GM12878 (cell line): ENCODE measurements at regions not wholly inside any gene's neighbourhood (a gene's known extent, or its start where the extent isn't known, plus 50 kb on each side); places are given as distances from the start of the nearest gene placed in this dataset.

Experiments
- ATAC-seq: fragments of 200-7000 bp; cut with Tn5 transposase; 3 replicates; pipeline ENCODE4 v1.9.1; 2020; ENCODE audit warnings: mild to moderate bottlenecking, moderate library complexity
- BruUV-seq: library from RNA; stranded (reverse); fragments of 400-500 nt; replicated peaks from 2 replicates; lab custom pipeline; 2021; lab: Mats Ljungman, UMichigan
- CTCF ChIA-PET: fragments of 300-600 bp; sonication (Branson Sonifier 250); formaldehyde crosslinking; extraction: SDS; loops from one replicate; lab custom pipeline; 2021; ENCODE audit warnings: inconsistent platforms; lab: Yijun Ruan, JAX
- POLR2A ChIA-PET: fragments of 350-600 bp; formaldehyde crosslinking; extraction: SDS; loops from one replicate; lab custom pipeline; 2021; ENCODE audit warnings: inconsistent platforms; lab: Charles Lee
- RAD21 ChIA-PET: fragments of 300-600 bp; sonication (Branson Sonifier 250); formaldehyde crosslinking; loops from one replicate; lab custom pipeline; 2023; ENCODE audit warnings: antibody characterized with exemption; ENCODE audit not compliant: unreplicated experiment; lab: Charles Lee
- SMC1A ChIA-PET: fragments of 300-600 bp; sonication (Branson Sonifier 250); formaldehyde crosslinking; loops from one replicate; lab custom pipeline; 2023; ENCODE audit not compliant: unreplicated experiment, uncharacterized antibody; lab: Charles Lee
- DNase-seq: peaks from one replicate; pipeline ENCODE4 v3.0.0-alpha.2; 2011; ENCODE audit warnings: low read depth, low spot score
- FAIRE-seq: peaks from 3 replicates; lab custom pipeline; 2011; peaks lifted over from hg19 to GRCh38; lab: Jason Lieb, UNC
- H2AFZ ChIP-seq: 2 replicates; pipeline ENCODE4 v1.6.0; 2011; ENCODE audit warnings: low read depth, low read length, control low read depth; ENCODE audit not compliant: control insufficient read depth
- H3K27ac ChIP-seq: 2 replicates; pipeline ENCODE4 v1.5.1; 2011; ENCODE audit warnings: control low read depth; ENCODE audit not compliant: control insufficient read depth, insufficient read depth
- H3K27me3 ChIP-seq, 2 experiments: replicated peaks in 1 of 2; 2 replicates each; pipeline versions ENCODE4 v1.6.0 to v1.6.1; 2011; ENCODE audit warnings: low read length in 1 of 2; ENCODE audit not compliant: control insufficient read depth in 2 of 2, insufficient read depth in 2 of 2
- H3K36me3 ChIP-seq, 2 experiments: 2 replicates each; pipeline ENCODE4 v1.5.1; 2011; ENCODE audit warnings: low read length in 1 of 2; ENCODE audit not compliant: control insufficient read depth in 2 of 2, insufficient read depth in 2 of 2
- H3K4me1 ChIP-seq: 2 replicates; pipeline ENCODE4 v1.6.1; 2011; ENCODE audit warnings: mild to moderate bottlenecking, low read length, moderate library complexity, mixed read lengths; ENCODE audit not compliant: control insufficient read depth, insufficient read depth
- H3K4me2 ChIP-seq: 2 replicates; pipeline ENCODE4 v1.6.0; 2011; ENCODE audit warnings: control low read depth; ENCODE audit not compliant: control insufficient read depth, insufficient read depth
- H3K4me3 ChIP-seq: fragments of 200-600 bp; sonication (generic); 2 replicates; pipeline ENCODE4 v1.5.1; 2016
- H3K79me2 ChIP-seq: 2 replicates; pipeline ENCODE4 v1.6.0; 2011; ENCODE audit warnings: low read length; ENCODE audit not compliant: control insufficient read depth, insufficient read depth
- H3K9ac ChIP-seq: 2 replicates; pipeline ENCODE4 v1.8.0; 2011; ENCODE audit warnings: low read length, control low read depth, mixed read lengths; ENCODE audit not compliant: control insufficient read depth, insufficient read depth
- H3K9me3 ChIP-seq: replicated peaks from 3 replicates; pipeline ENCODE4 v1.5.1; 2011; ENCODE audit warnings: mild to moderate bottlenecking, low read length; ENCODE audit not compliant: control insufficient read depth, insufficient read depth
- H4K20me1 ChIP-seq: 2 replicates; pipeline ENCODE4 v1.6.0; 2011; ENCODE audit not compliant: control insufficient read depth, insufficient read depth
- CBX5 ChIP-seq: sonication (generic); IDR thresholded peaks from 2 replicates; pipeline ENCODE4 v1.6.1; 2016; ENCODE audit warnings: low read depth, moderate library complexity, mild to moderate bottlenecking, inconsistent platforms
- CHD2 ChIP-seq: IDR thresholded peaks from 2 replicates; pipeline ENCODE4 v1.6.1; 2011; ENCODE audit warnings: low read depth, low read length, improper control_type of control experiment, borderline replicate concordance
- CUX1 ChIP-seq: IDR thresholded peaks from 2 replicates; pipeline ENCODE4 v1.6.1; 2012; ENCODE audit warnings: improper control_type of control experiment, low read depth, low read length; ENCODE audit not compliant: insufficient replicate concordance
- E4F1 ChIP-seq: fragments of 450-650 bp; IDR thresholded peaks from 2 replicates; pipeline ENCODE4 v1.6.1; 2018; ENCODE audit warnings: borderline replicate concordance, mild to moderate bottlenecking; ENCODE audit not compliant: partially characterized antibody
- KDM1A ChIP-seq: fragments of 200-600 bp; sonication (generic); IDR thresholded peaks from 2 replicates; pipeline ENCODE4 v1.6.1; 2016; ENCODE audit warnings: borderline replicate concordance
- MEF2A ChIP-seq: IDR thresholded peaks from 2 replicates; pipeline ENCODE4 v1.6.1; 2011; ENCODE audit warnings: low read depth, mild to moderate bottlenecking, low read length, moderate library complexity; ENCODE audit not compliant: insufficient read depth
- PBX3 ChIP-seq: IDR thresholded peaks from 2 replicates; pipeline ENCODE4 v1.6.1; 2011; ENCODE audit warnings: mild to moderate bottlenecking, low read depth, low read length, moderate library complexity; ENCODE audit not compliant: insufficient replicate concordance
- RB1 ChIP-seq: fragments of 450-650 bp; formaldehyde crosslinking; IDR thresholded peaks from 2 replicates; pipeline ENCODE4 v1.6.1; 2017; ENCODE audit warnings: mild to moderate bottlenecking, borderline replicate concordance
- RBBP5 ChIP-seq: fragments of 200-600 bp; sonication (generic); conservative IDR thresholded peaks from 2 replicates; pipeline ENCODE4 v1.6.1; 2016
- YBX1 ChIP-seq: fragments of 450-650 bp; IDR thresholded peaks from 2 replicates; pipeline ENCODE4 v1.6.1; 2016; ENCODE audit warnings: antibody characterized with exemption
- ZBTB11 ChIP-seq: fragments of 450-650 bp; formaldehyde crosslinking; IDR thresholded peaks from 2 replicates; pipeline ENCODE4 v1.5.0; 2022; ENCODE audit warnings: mild to moderate bottlenecking, missing genetic modification characterization
- ZNF274 ChIP-seq: IDR thresholded peaks from one replicate; pipeline ENCODE4 v1.8.0; 2011; ENCODE audit not compliant: insufficient read length, insufficient read depth
- WGBS: methylation state at CpG from one replicate; pipeline ENCODE4 v1.1.6; 2016; ENCODE audit warnings: low lambda C conversion rate; ENCODE audit not compliant: insufficient replicate concordance, insufficient coverage; ENCODE audit errors: missing lambda C conversion rate; 5-methylcytosine and 5-hydroxymethylcytosine counted together
- in situ Hi-C: fragments of 300-500 bp; cut with MboI; formaldehyde crosslinking; loops from 9 replicates; pipeline ENCODE4 v1.14.3; 2018; ENCODE audit warnings: mixed read lengths
- intact Hi-C: fragments of 100-400 bp; cut with micrococcal nuclease; formaldehyde crosslinking; loops from one replicate; pipeline ENCODE4 v1.14.2; 2022; ENCODE audit not compliant: unreplicated experiment

GRCh38 chr6:85272592-85272991, 177.3 kb upstream of the NT5E start:
- POLR2A ChIA-PET = interaction anchor here (0.6 kb wide), 1 partner anchor 1261 kb away, joined by 5 read pairs; no protein-coding TSS in a partner anchor
- TF ChIP-seq MEF2A = no peak
- no peak for TF ChIP-seq RB1
- no peak for TF ChIP-seq ZNF274
- TF ChIP-seq CHD2 = no peak
- no peak for TF ChIP-seq CBX5
- TF ChIP-seq PBX3 = no peak
- no peak for TF ChIP-seq E4F1
- TF ChIP-seq YBX1 = no peak
- TF ChIP-seq RBBP5 = no peak
- no peak for TF ChIP-seq KDM1A
- TF ChIP-seq CUX1 = no peak
- TF ChIP-seq ZBTB11 (CRISPR knock-in tag) = no peak

More at GRCh38 chr6:85272592-85272991, 177.3 kb upstream of the NT5E start:
- Histone ChIP-seq H3K4me1 (no peaks in the 10 kb centered on the region), H3K9ac (no peak overlapping the region), H3K27me3 (no peaks in the 10 kb centered on the region), H2AFZ (no peak overlapping the region), H3K4me3 (no peak overlapping the region), H3K27ac (no peak overlapping the region), H3K9me3 (no peaks in the 10 kb centered on the region; the same call in 2 of the 3 replicates), H3K4me2 (no peak overlapping the region), H3K79me2 (no peaks in the 10 kb centered on the region), H4K20me1 (no peaks in the 10 kb centered on the region), H3K36me3 (no peaks in the 10 kb centered on the region)
- DNase-seq (no peak), FAIRE-seq (no peak), ATAC-seq (no peak)
- ChIA-PET CTCF (no interaction called here), SMC1A (no interaction called here), RAD21 (no interaction called here)
- no TSS peak for BruUV-seq
- intact Hi-C loops (no loop called here), in situ Hi-C loops (no loop called here)
- 27% methylated on average over 3 of the region's 3 CpGs for WGBS
